GM19438 (cell line): ENCODE measurements at regions not wholly inside any gene's neighbourhood (a gene's known extent, or its start where the extent isn't known, plus 50 kb on each side); places are given as distances from the start of the nearest gene placed in this dataset.

ENCODE experiments used
- ATAC-seq: cut with Tn5 transposase; IDR thresholded peaks from one replicate; pipeline ENCODE4 v1.9.1; 2021; ENCODE audit warnings: low read depth; ENCODE audit not compliant: unreplicated experiment

DNA sequence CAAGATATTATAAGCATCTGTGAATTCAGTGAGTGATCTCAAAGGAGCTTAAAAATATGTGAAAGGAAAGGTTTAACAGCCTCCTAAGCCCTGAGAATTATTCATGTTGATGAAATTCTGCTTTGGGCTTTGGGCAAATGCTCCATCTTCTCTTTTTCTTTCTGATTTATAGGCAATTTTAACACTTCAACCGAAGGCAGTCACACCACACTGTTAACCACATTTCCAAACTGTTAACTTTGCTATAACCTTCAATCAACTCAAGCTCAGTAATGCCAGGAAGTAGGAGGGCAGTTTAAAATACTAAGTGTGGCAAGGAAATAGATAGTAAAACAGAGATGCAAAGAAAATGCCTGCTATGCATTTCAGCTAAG lies 54.4 kb upstream of the NEK7 start:
- ATAC-seq = no peak

DNA sequence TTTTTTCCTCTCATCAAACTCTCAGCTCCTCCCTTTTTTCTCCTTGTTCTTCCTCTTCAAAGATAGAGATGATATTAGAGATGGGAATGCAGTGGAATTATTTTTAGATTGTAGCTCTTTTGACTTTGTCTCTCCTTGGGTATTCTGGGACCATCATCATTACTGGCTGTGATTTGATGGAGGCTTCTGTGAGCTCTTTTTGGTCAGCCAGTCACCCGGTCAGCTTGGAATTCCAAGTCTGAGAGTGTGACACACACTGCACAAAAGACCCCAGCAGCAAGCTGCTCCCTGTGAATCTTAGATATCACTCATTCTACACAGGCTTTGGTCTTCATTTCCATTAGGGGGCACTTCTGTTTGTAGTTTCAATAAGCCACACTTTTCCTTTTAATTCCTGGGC lies 51.6 kb upstream of the NEK7 start:
- ATAC-seq = no peak

DNA sequence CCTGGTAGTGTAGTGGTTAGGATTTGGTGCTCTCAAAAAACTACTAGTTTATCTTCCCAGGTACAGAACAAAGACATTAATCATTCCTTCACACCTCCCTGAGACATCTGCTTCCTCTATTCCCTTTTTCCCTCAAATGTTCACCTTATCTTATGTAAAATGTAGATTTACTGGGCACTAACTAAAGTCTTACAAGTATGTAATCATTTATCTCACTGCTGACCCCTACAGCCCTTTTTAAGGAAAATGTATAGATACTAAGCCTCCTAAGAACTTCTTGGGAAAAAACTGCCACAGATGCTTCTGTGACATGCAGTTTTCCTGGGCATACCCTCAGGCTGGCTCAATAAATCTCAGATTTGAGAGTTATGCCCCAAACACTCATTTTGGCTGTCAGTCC lies 50.8 kb upstream of the NEK7 start:
- no peak for ATAC-seq
